GM19324 (cell line): ENCODE measurements at regions not wholly inside any gene's neighbourhood (a gene's known extent, or its start where the extent isn't known, plus 50 kb on each side); places are given as distances from the start of the nearest gene placed in this dataset.
A peak's percentile ranks its signal among the peaks of the same experiment; 100 is the strongest.
"Not testable (repeated sequence)": the region's sequence is repeated elsewhere in the genome, so short reads cannot be mapped to it uniquely, and the experiment has no call there.

ENCODE experiments used
- ATAC-seq: cut with Tn5 transposase; IDR thresholded peaks from one replicate; pipeline ENCODE4 v1.9.1; 2021; ENCODE audit warnings: mild to moderate bottlenecking, moderate library complexity; ENCODE audit not compliant: unreplicated experiment, low FRiP score

DNA sequence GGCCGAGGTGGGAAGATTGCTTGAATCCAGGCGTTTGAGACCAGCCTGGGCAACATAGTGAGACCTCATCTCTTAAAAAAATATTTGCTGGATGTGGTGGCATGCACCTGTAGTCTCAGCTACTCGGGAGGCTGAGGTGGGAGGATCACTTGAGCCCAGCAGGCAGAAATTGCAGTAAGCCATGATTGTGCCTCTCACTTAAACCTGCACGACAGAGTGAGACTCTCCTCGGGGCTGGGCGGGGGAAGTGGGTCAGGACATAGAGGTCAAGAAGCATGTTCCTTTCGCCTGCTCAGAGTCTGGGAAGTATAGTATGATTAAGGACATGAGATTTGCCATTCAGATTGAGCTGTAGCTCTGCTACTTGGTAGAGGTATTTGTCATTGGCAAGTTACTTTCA lies 52.3 kb downstream of the SEPTIN7 start:
- not testable (repeated sequence) for ATAC-seq

DNA sequence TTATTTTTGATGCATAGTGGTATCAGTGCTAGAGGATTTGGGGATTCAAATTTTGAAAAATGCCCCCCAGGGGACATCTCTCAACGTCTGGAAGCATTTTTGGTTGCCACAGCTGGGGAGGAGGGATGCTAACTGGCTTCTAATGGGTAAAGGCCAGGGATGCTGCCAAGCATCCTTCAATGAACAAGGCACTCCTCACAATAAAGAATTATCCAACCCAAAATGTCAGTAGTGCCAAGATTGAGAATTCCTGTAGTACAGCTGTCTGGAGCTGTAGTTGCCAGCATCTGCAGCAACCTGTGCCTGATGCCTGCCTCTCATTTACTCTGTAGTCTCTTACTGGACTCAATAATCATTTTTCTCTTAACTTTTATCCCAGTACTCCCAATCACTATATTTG lies 53.5 kb downstream of the SEPTIN7 start:
- no peak for ATAC-seq

DNA sequence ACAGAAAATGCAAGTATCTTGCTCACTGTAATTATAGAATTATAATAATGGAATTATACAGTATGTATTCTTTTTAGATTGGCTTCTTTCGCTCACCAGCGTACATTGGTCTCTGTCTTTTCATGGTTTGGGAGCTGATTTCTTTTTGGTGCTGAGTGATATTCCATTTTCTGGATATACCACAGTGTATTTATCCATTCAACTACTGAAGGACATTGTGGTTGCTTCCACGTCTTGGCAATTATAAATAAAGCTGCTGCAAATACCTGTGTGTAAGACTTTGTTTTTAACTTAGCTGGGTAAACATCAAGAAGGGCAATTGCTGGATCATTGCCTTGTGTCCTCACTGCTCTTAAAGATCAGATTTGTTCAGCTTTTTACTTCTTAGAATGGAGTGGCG lies 55.3 kb downstream of the SEPTIN7 start:
- no peak for ATAC-seq

DNA sequence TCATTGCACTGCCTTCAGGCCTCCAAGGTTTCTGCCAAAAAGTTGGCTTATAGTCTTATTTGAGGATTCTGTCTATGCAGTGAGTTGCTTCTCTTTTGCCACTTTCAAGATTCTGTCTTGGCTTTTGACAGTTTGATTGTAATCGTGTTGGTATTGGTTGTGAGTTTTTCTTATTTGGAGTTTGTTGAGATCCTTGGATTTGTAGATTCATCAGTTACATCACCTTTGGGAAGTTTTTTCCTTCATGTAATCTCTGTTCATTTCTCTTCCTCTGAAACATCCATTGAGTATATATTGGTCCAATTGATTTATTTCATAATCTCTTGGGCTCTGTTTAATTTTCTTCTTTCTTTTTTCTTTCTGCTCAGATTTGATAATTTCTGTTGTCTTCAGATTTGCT lies 59.8 kb downstream of the SEPTIN7 start:
- no peak for ATAC-seq

DNA sequence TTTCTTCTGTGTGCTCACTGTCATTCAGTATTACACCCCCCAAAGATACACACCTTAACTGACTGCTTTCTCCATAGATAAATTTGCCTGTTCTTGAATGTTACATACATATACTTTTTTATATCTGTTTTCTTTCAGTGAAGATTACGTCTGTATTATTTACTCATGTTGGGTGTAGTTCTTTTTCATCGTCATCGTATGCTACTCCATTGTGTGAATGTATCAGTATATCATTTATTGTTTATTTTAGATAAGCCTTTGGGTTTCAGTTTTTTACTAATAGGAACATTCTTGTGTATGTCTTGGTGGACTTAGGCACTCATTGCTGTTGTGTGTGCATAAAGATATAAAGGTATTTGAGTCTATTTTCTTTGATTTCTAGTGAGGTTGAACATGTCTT lies 64.4 kb downstream of the SEPTIN7 start:
- ATAC-seq, result no peak

DNA sequence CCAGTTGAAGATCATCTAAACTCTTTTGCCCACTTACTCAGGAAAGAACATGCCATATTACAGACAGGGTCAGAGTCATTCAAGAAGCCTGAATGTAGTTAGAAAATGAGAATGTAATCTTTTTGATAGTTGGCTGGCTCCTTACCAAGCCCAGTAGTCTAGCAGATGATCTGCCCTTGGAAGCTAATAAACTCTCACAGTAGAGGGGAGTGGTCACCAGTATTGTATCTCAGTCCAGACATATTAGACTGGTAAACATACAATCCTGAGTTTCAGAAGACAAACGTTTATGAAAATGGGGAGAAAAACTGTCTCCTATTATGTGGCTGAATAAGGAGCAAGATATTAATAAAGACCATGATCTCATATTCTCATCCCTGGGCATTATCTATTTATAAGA lies 65.3 kb downstream of the SEPTIN7 start:
- ATAC-seq, result no peak

DNA sequence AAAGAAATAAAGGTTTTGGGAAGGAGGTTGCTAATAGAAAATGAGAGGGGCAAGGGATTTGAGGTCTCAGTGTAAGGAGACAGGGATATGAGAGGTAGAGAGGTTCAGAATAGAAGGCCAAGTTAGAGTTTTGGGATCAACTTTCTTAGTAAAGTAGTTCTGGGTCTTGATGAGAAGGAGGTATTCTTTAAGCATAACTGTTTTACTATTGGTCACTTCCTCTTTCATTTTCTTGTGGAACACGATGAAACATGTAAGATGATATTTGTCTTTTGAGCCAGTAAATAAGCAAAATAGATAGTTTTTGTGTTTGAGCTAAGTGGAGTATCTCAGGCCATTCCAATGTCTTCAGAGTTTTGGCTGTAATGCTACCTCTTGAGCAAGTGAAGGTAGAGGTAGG lies 68.3 kb downstream of the SEPTIN7 start:
- not testable (repeated sequence) for ATAC-seq

DNA sequence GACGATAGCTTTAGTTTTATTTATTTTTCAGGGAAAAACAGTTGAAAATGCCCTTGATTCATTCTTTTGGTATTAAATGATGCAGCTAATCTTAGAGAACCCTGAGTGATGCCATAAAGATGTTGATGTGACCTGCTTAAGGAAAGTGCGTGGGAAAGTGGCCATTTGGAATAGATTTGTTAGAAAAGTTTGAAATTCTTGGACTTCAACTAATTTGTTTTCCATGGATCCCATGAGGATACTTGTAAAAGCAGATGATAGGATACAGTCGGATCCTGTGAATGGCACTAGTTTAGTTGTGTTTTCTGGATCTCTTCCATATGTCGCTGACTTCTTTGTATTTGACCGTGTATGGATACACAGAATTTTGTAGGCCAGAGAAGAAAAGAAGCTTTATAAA lies 69.0 kb downstream of the SEPTIN7 start:
- ATAC-seq, result no peak

DNA sequence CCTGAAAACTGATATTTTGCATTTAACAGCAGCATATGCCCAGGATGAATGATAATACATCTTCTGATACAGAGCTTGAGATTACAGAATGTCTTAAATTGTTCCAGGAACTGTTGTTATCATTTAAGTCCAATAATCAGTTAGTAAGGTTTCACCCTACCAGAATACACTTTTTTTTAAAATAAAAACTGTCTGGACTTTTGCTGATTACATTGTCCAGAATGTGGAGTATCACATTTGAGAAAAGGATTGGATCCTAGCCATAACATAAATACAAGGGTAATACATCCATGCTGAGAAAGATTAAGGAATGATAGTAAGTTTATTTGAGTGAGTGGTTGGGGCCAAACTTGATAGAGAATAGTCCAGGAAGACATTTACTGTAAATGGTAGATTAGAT lies 71.0 kb downstream of the SEPTIN7 start:
- no peak for ATAC-seq

DNA sequence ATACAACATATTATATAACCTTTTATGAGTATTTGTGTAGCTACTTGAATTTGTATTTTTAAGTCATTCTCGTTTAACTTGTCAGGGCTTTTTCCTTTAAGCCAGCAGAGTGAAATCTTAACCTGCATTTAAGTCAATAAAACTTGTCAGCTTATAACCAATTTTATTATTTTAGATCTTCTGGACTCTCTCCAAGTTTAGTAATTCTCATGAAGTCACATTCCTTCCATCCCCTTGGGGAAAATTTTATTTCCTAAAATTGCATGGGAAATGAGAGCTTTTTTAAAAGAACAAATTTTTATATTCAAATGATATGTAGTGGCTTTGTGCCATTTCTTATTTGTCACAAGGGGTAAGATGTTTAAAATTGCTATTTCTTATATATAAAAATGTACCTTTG lies 74.0 kb downstream of the SEPTIN7 start:
- no peak for ATAC-seq

DNA sequence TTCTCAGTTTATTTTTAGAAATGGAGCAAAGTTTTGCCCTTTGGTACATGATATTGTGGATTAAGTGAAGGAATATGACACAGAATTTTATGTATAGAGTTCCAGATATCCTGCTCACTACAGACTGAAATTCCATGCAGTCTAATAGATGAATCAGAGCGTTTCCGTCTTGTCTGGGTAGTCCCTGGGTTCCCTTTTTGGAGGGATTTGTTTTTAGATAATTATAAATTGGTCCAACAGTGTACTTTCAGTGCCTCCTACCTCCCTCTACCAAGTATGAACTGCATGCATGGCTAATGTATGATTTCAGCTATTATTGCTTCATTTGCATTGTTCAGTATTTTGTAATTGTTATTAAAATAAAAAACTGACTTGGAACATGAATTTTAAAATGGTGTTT lies 74.4 kb downstream of the SEPTIN7 start:
- no peak for ATAC-seq

DNA sequence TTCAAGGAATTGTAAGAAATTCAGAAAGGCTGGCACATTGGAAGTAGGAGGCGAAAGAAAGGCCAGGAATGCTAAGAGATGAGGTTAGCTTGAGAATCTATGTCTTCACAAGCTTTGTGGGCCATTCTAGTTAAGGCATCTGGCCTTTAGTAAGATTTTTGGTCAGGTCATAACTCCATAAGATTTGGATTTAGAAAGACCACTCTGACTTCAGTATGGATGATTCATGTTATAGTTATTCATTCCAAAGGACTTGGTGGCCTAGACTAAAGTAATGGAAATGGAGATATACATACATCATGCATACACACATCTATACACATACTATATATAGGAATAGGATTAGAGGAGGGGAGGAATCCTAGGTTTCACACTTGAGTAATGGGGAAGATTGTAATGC lies 77.5 kb downstream of the SEPTIN7 start:
- no peak for ATAC-seq

DNA sequence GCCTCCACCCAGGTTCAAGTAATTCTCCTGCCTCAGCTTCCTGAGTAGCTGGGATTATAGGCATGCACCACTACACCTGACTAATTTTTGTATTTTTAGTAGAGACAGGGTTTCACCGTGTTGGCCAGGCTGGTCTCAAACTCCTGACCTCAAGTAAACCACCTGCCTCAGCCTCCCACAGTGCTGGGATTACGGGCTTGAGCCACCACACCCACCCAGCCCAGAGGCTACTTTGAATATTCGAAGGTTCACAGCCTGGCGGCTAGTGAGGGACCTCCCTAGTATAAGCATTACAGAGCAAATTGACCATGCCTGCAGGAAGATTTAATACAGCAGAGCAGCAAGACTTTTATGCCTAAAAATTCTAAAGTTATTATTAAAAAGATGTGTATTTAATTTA lies 86.6 kb downstream of the SEPTIN7 start:
- ATAC-seq, result not testable (repeated sequence)

DNA sequence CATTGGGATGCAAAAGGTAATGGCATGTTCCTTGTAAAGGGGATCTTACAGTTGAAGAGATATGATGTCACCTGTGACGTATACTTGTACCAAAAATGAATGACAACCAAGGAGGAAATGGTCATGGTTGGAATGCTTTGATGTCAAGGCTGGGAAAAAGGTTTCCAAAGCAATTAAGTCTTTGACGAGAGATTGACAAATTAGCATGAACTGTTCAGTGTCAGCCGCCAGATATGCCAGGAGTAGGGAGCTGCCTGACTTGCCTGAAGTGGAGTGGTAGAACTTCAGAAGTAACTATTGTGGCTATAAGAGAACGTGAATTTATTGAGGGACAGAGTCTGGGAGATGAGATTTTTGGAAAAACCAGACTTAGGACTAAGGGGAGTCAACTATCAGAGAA lies 88.1 kb downstream of the SEPTIN7 start:
- ATAC-seq, result no peak

DNA sequence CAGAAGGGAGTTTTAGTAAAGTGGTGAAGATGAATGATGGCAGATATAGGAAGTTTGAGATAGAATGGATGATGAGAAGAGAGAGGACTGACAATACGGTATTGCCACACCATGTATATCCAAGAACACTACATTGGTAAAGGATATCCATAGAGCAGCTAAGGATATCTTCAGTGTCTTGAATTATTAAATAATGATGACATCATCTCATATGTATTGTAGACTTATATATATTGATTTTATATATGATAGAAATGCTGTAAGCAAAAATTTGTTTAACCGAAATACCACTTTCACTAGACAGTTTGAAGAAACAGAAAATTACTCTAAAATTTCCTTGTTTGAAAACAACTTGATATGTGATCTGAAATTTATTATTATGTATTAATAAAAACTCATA lies 89.0 kb downstream of the SEPTIN7 start:
- ATAC-seq, result no peak

DNA sequence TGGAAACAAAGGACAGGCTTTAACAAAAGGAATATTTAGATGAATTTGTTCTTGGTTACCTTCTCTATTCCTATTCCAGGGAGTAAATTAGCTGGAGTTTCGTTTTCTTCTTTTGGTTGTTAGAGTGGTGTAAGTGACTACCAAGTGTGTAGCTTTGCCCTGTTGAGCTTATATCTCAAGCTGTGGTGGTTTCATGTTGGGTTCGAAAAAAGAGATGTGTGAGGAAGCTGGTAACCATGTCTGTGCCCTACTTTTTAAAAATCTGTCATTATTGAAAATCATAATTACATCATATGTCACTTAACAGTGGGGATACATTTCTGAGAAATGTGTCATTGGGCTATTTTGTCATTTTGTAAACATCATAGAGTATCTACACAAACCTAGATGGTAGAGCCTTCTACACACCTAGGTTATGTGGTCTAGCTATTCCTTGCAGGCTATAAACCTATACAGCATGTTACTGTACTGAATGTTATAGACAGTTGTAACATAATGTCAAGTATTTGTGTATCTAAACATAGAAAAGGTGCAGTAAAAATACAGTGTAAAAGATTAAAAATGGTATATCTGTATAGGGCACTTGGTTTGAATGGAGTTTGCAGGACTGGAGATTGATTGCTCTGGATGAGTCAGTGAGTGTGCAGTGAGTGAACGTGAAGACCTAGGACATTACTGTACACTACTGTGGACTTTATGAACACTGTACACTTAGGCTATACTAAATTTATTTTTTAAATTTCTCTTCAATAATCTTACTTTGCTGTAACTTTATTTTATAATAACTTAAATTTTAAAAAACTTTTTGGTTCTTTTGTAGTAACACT lies 90.4 kb downstream of the SEPTIN7 start:
- no peak for ATAC-seq

DNA sequence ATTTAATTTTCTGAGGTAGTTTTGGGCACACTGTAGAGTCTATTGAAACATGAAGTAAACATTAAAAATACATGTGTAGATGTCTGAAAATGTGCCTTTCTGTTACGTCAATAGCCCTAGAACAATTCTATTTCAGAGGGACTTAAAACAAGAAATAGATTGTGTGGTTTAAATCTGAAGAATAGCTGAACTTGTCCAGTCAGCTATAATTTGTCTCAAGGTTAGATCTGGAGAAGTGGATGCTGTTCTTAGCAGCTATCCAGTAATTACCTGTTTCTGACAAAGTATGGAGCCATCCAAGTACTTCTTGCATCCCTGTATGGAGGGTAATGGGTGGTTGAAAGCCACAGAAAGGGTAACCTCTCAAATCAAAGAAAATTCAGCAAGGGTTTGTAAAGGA lies 92.8 kb downstream of the SEPTIN7 start:
- no peak for ATAC-seq

DNA sequence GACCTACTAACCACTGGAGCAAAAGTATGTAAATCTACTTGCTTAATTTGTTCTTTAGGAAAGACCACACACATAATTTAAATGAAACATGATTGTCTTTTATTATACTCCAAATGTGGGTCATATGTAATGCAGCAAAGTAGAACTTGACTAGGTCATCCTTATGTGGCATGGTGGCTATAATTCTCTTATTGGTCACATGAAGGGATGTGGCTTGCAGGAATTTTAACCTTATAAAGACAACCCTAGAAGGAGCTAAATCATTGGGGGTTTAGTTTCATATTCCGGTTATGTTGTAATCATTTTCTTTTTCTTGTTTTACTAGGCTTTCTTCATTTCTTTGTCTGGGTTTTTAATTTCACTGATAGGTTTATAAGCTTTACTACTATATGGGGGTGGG lies 93.9 kb downstream of the SEPTIN7 start:
- ATAC-seq, result no peak

DNA sequence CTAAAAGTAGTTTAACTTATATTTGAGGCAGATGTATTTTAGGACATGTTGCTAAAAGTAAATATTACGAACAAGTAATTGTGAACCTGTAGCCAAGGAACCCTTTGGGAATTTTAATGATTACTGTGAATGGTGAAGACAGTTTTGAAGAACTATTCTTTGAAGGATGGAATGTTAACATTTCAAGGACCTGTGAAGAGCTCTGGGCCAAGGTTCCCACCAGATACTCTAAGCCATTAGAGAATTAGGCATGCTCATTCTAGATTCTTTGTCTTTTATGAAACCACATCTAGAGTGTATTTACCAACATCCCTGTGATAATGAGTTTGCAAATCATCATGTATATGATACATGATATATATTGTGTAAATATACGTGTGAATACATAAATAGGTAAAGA lies 99.8 kb downstream of the SEPTIN7 start:
- ATAC-seq, result no peak

DNA sequence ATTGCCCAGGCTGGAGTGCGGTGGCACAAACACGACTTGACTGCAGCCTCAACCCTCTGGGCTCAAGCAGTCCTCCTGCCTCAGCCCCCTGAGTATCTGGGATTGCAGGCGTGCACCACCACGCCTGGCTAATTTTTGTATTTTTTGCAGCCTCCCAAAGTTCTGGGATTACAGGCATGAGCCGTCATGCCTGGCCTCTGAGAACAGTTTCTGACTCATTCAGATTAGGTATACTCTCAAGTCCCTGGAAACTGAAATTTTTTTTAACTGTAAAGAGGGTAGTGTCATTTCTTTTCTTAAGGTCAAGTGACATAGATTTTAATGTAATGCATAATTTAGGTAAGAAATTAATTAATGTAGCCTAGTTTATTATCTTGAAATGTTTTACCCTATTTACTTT lies 104.7 kb downstream of the SEPTIN7 start:
- ATAC-seq, result no peak

DNA sequence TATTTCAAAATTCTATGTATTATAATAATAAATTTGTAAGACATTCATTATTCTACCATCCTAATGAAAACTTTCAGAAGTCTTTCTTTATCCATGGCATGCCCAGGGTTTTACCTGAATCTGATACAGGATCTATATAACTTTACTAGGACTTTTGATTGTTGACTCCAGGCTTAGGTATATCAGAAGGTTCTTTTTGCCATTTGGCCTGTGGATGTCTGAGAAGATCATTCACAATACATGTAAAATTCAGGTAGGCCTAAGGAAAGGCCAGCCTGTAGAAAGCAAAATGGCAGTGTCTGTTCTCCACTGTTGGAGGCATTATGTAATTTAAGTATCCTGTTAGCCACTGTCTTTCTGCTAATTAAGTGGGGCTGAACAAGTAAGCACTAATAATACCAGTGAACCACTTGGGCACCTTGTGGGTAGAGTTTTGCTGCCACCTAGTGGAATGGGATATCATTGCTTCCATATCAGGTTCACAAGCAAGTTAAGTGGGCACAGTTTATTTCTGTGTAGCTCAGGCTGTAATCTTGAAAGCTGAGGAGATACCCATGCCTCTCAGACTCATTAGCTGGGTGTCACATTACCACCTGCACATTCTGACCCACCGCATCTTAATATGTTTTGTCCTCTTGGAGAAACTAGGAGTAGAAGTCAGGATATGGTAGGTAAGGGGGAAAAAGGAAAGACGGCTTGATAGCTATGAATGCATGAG lies 105.5 kb downstream of the SEPTIN7 start:
- peak; percentile 60 for ATAC-seq
